NOMO-1 (cell line): ENCODE measurements at regions not wholly inside any gene's neighbourhood (a gene's known extent, or its start where the extent isn't known, plus 50 kb on each side); places are given as distances from the start of the nearest gene placed in this dataset.
"Not testable (repeated sequence)": the region's sequence is repeated elsewhere in the genome, so short reads cannot be mapped to it uniquely, and the experiment has no call there.

Experiments
- DNase-seq, 2 experiments: peaks; one replicate each; lab custom pipeline; 2025; ENCODE audit not compliant: unreplicated experiment in 2 of 2; lab: John Stamatoyannopoulos, UW

GRCh38 chrX:1894740-1895139, 279.9 kb downstream of the ASMT start:
- DNase-seq = no peak

GRCh38 chrX:1895583-1895982, 280.7 kb downstream of the ASMT start:
- DNase-seq = no peak

GRCh38 chrX:1899841-1900240, 285.0 kb downstream of the ASMT start:
- no peak for DNase-seq

GRCh38 chrX:1902901-1903235, 288.0 kb downstream of the ASMT start:
- DNase-seq = no peak

GRCh38 chrX:1903236-1903935, 288.5 kb downstream of the ASMT start:
- no peak for DNase-seq

- no peak for DNase-seq
These were observed 289.9 kb downstream of the ASMT start for GRCh38 chrX:1904663-1905218.

GRCh38 chrX:1906028-1906427, 291.2 kb downstream of the ASMT start:
- no peak for DNase-seq

- not testable (repeated sequence) for DNase-seq
These were observed 294.1 kb downstream of the ASMT start for GRCh38 chrX:1908996-1909395.

- DNase-seq = peak; percentile 36 to 66
These were observed 294.8 kb downstream of the ASMT start for GRCh38 chrX:1909419-1910206.

GRCh38 chrX:1910207-1910470, 295.3 kb downstream of the ASMT start:
- DNase-seq = no peak

GRCh38 chrX:1911401-1912128, 296.7 kb downstream of the ASMT start:
- DNase-seq = no peak

GRCh38 chrX:1912193-1912592, 297.3 kb downstream of the ASMT start:
- no peak for DNase-seq

GRCh38 chrX:1914606-1915365, 299.9 kb downstream of the ASMT start:
- no peak for DNase-seq

GRCh38 chrX:1918780-1919179, 303.9 kb downstream of the ASMT start:
- no peak for DNase-seq

GRCh38 chrX:1925053-1925481, 310.2 kb downstream of the ASMT start:
- no peak for DNase-seq

GRCh38 chrX:1928805-1929204, 313.9 kb downstream of the ASMT start:
- DNase-seq = no peak

- no peak for DNase-seq
These were observed 317.4 kb downstream of the ASMT start for GRCh38 chrX:1932231-1932630.

- DNase-seq = no peak
These were observed 319.1 kb downstream of the ASMT start for GRCh38 chrX:1933964-1934363.

GRCh38 chrX:1935805-1936204, 320.9 kb downstream of the ASMT start:
- no peak for DNase-seq

GRCh38 chrX:1938190-1938589, 323.3 kb downstream of the ASMT start:
- no peak for DNase-seq

GRCh38 chrX:1941321-1941720, 326.5 kb downstream of the ASMT start:
- no peak for DNase-seq
